GM12878 (cell line): ENCODE measurements at regions not wholly inside any gene's neighbourhood (a gene's known extent, or its start where the extent isn't known, plus 50 kb on each side); places are given as distances from the start of the nearest gene placed in this dataset.

Experiments
- ATAC-seq: fragments of 200-7000 bp; cut with Tn5 transposase; 3 replicates; pipeline ENCODE4 v1.9.1; 2020; ENCODE audit warnings: mild to moderate bottlenecking, moderate library complexity
- BruUV-seq: library from RNA; stranded (reverse); fragments of 400-500 nt; replicated peaks from 2 replicates; lab custom pipeline; 2021; lab: Mats Ljungman, UMichigan
- CTCF ChIA-PET: fragments of 300-600 bp; sonication (Branson Sonifier 250); formaldehyde crosslinking; extraction: SDS; loops from one replicate; lab custom pipeline; 2021; ENCODE audit warnings: inconsistent platforms; lab: Yijun Ruan, JAX
- POLR2A ChIA-PET: fragments of 350-600 bp; formaldehyde crosslinking; extraction: SDS; loops from one replicate; lab custom pipeline; 2021; ENCODE audit warnings: inconsistent platforms; lab: Charles Lee
- RAD21 ChIA-PET: fragments of 300-600 bp; sonication (Branson Sonifier 250); formaldehyde crosslinking; loops from one replicate; lab custom pipeline; 2023; ENCODE audit warnings: antibody characterized with exemption; ENCODE audit not compliant: unreplicated experiment; lab: Charles Lee
- SMC1A ChIA-PET: fragments of 300-600 bp; sonication (Branson Sonifier 250); formaldehyde crosslinking; loops from one replicate; lab custom pipeline; 2023; ENCODE audit not compliant: unreplicated experiment, uncharacterized antibody; lab: Charles Lee
- DNase-seq: peaks from one replicate; pipeline ENCODE4 v3.0.0-alpha.2; 2011; ENCODE audit warnings: low read depth, low spot score
- FAIRE-seq: peaks from 3 replicates; lab custom pipeline; 2011; peaks lifted over from hg19 to GRCh38; lab: Jason Lieb, UNC
- H2AFZ ChIP-seq: 2 replicates; pipeline ENCODE4 v1.6.0; 2011; ENCODE audit warnings: low read depth, low read length, control low read depth; ENCODE audit not compliant: control insufficient read depth
- H3K27ac ChIP-seq: 2 replicates; pipeline ENCODE4 v1.5.1; 2011; ENCODE audit warnings: control low read depth; ENCODE audit not compliant: control insufficient read depth, insufficient read depth
- H3K27me3 ChIP-seq, 2 experiments: replicated peaks in 1 of 2; 2 replicates each; pipeline versions ENCODE4 v1.6.0 to v1.6.1; 2011; ENCODE audit warnings: low read length in 1 of 2; ENCODE audit not compliant: control insufficient read depth in 2 of 2, insufficient read depth in 2 of 2
- H3K36me3 ChIP-seq, 2 experiments: 2 replicates each; pipeline ENCODE4 v1.5.1; 2011; ENCODE audit warnings: low read length in 1 of 2; ENCODE audit not compliant: control insufficient read depth in 2 of 2, insufficient read depth in 2 of 2
- H3K4me1 ChIP-seq: 2 replicates; pipeline ENCODE4 v1.6.1; 2011; ENCODE audit warnings: mild to moderate bottlenecking, low read length, moderate library complexity, mixed read lengths; ENCODE audit not compliant: control insufficient read depth, insufficient read depth
- H3K4me2 ChIP-seq: 2 replicates; pipeline ENCODE4 v1.6.0; 2011; ENCODE audit warnings: control low read depth; ENCODE audit not compliant: control insufficient read depth, insufficient read depth
- H3K4me3 ChIP-seq: fragments of 200-600 bp; sonication (generic); 2 replicates; pipeline ENCODE4 v1.5.1; 2016
- H3K79me2 ChIP-seq: 2 replicates; pipeline ENCODE4 v1.6.0; 2011; ENCODE audit warnings: low read length; ENCODE audit not compliant: control insufficient read depth, insufficient read depth
- H3K9ac ChIP-seq: 2 replicates; pipeline ENCODE4 v1.8.0; 2011; ENCODE audit warnings: low read length, control low read depth, mixed read lengths; ENCODE audit not compliant: control insufficient read depth, insufficient read depth
- H3K9me3 ChIP-seq: replicated peaks from 3 replicates; pipeline ENCODE4 v1.5.1; 2011; ENCODE audit warnings: mild to moderate bottlenecking, low read length; ENCODE audit not compliant: control insufficient read depth, insufficient read depth
- H4K20me1 ChIP-seq: 2 replicates; pipeline ENCODE4 v1.6.0; 2011; ENCODE audit not compliant: control insufficient read depth, insufficient read depth
- BACH1 ChIP-seq: fragments of 450-650 bp; IDR thresholded peaks from 2 replicates; pipeline ENCODE4 v1.6.1; 2017; ENCODE audit warnings: mild to moderate bottlenecking, borderline replicate concordance
- CBFB ChIP-seq: IDR thresholded peaks from 2 replicates; pipeline ENCODE4 v1.6.1; 2016; ENCODE audit warnings: antibody characterized with exemption, low read depth
- MTA2 ChIP-seq: fragments of 450-650 bp; IDR thresholded peaks from 2 replicates; pipeline ENCODE4 v1.6.1; 2016; ENCODE audit warnings: low read depth, mild to moderate bottlenecking, moderate library complexity
- NFYB ChIP-seq: IDR thresholded peaks from 2 replicates; pipeline ENCODE4 v1.6.1; 2011; ENCODE audit warnings: low read depth, mild to moderate bottlenecking, low read length, improper control_type of control experiment, moderate library complexity; ENCODE audit not compliant: insufficient read depth
- RUNX3 ChIP-seq: IDR thresholded peaks from 2 replicates; pipeline ENCODE4 v1.6.1; 2012; ENCODE audit warnings: low read length, inconsistent platforms
- ZNF622 ChIP-seq: fragments of 450-650 bp; IDR thresholded peaks from 2 replicates; pipeline ENCODE4 v1.6.1; 2017; ENCODE audit warnings: mild to moderate bottlenecking, inconsistent platforms
- WGBS: methylation state at CpG from one replicate; pipeline ENCODE4 v1.1.6; 2016; ENCODE audit warnings: low lambda C conversion rate; ENCODE audit not compliant: insufficient replicate concordance, insufficient coverage; ENCODE audit errors: missing lambda C conversion rate; 5-methylcytosine and 5-hydroxymethylcytosine counted together
- in situ Hi-C: fragments of 300-500 bp; cut with MboI; formaldehyde crosslinking; loops from 9 replicates; pipeline ENCODE4 v1.14.3; 2018; ENCODE audit warnings: mixed read lengths
- intact Hi-C: fragments of 100-400 bp; cut with micrococcal nuclease; formaldehyde crosslinking; loops from one replicate; pipeline ENCODE4 v1.14.2; 2022; ENCODE audit not compliant: unreplicated experiment
- TF ChIP-seq, protein P1 (sequence below): fragments of 450-650 bp; IDR thresholded peaks from 2 replicates; pipeline ENCODE4 v1.6.1; 2018; ENCODE audit warnings: borderline replicate concordance, mild to moderate bottlenecking; ENCODE audit not compliant: partially characterized antibody
- TF ChIP-seq, protein P2 (sequence below): fragments of 450-650 bp; formaldehyde crosslinking; IDR thresholded peaks from 2 replicates; pipeline ENCODE4 v1.4.0; 2022; ENCODE audit warnings: mild to moderate bottlenecking, moderate library complexity

DNA sequence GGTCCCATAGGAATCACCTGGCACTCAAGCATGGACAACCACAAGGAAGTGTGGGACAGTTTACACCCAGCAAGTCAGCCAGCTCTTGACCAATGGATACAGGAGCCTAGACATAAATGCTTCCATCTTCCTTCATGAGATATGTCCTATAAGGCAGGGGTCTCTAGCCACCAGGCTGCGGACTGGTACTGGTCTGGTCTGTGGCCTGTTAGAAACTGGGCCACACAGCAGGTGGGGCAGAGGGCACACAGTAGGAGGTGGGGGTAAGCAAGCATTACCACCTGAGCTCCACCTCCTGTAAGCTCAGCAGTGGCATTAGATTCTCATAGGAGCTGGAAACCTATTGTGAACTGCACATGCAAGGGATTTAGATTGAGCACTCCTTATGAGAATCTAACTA, 437.1 kb downstream of the CD109 start:
- no peak overlapping the region for H3K27ac ChIP-seq
- TF ChIP-seq, protein P1, sequence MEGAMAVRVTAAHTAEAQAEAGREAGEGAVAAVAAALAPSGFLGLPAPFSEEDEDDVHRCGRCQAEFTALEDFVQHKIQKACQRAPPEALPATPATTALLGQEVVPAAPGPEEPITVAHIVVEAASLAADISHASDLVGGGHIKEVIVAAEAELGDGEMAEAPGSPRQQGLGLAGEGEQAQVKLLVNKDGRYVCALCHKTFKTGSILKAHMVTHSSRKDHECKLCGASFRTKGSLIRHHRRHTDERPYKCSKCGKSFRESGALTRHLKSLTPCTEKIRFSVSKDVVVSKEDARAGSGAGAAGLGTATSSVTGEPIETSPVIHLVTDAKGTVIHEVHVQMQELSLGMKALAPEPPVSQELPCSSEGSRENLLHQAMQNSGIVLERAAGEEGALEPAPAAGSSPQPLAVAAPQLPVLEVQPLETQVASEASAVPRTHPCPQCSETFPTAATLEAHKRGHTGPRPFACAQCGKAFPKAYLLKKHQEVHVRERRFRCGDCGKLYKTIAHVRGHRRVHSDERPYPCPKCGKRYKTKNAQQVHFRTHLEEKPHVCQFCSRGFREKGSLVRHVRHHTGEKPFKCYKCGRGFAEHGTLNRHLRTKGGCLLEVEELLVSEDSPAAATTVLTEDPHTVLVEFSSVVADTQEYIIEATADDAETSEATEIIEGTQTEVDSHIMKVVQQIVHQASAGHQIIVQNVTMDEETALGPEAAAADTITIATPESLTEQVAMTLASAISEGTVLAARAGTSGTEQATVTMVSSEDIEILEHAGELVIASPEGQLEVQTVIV = no peak
- TF ChIP-seq BACH1 (no peak), CBFB (no peak), RUNX3 (no peak), ZNF622 (no peak), NFYB (no peak), MTA2 (no peak)
- TF ChIP-seq, protein P2, sequence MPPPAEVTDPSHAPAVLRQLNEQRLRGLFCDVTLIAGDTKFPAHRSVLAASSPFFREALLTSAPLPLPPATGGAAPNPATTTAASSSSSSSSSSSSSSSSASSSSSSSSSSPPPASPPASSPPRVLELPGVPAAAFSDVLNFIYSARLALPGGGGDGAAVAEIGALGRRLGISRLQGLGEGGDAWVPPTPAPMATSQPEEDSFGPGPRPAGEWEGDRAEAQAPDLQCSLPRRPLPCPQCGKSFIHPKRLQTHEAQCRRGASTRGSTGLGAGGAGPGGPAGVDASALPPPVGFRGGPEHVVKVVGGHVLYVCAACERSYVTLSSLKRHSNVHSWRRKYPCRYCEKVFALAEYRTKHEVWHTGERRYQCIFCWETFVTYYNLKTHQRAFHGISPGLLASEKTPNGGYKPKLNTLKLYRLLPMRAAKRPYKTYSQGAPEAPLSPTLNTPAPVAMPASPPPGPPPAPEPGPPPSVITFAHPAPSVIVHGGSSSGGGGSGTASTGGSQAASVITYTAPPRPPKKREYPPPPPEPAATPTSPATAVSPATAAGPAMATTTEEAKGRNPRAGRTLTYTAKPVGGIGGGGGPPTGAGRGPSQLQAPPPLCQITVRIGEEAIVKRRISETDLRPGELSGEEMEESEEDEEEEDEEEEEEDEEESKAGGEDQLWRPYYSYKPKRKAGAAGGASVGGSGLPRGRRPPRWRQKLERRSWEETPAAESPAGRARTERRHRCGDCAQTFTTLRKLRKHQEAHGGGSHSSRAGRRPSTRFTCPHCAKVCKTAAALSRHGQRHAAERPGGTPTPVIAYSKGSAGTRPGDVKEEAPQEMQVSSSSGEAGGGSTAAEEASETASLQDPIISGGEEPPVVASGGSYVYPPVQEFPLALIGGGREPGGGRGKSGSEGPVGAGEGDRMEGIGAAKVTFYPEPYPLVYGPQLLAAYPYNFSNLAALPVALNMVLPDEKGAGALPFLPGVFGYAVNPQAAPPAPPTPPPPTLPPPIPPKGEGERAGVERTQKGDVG = no peak
- TF ChIP-seq, all 136 proteins: peak for 0
- ATAC-seq (no peak), DNase-seq (no peak), FAIRE-seq (no peak)
- Histone ChIP-seq H4K20me1 (no peaks in the 10 kb centered on the region), H3K4me1 (no peaks in the 10 kb centered on the region), H3K9ac (no peak overlapping the region), H2AFZ (no peak overlapping the region), H3K4me3 (no peak overlapping the region), H3K4me2 (no peak overlapping the region), H3K27me3 (no peaks in the 10 kb centered on the region), H3K79me2 (no peaks in the 10 kb centered on the region), H3K36me3 (no peaks in the 10 kb centered on the region), H3K9me3 (no peaks in the 10 kb centered on the region)
- WGBS = 0% methylated on average over 1 of the region's 1 CpG
- POLR2A ChIA-PET = no interaction called here
- no TSS peak for BruUV-seq
- RAD21 ChIA-PET = no interaction called here
- SMC1A ChIA-PET = no interaction called here
- in situ Hi-C loops (no loop called here), intact Hi-C loops (no loop called here)
- CTCF ChIA-PET = interaction anchor here (0.6 kb wide), 1 partner anchor 10 kb away, joined by 3 read pairs; no protein-coding TSS in a partner anchor
